Keratinocyte (primary cell): ENCODE measurements at regions not wholly inside any gene's neighbourhood (a gene's known extent, or its start where the extent isn't known, plus 50 kb on each side); places are given as distances from the start of the nearest gene placed in this dataset.

Source experiments
- DNase-seq: peaks from one replicate; pipeline ENCODE4 v3.0.0-alpha.2; 2011; ENCODE audit warnings: low read depth, missing footprints, low spot score
- FAIRE-seq: peaks from 2 replicates; lab custom pipeline; 2011; peaks lifted over from hg19 to GRCh38; lab: Jason Lieb, UNC
- H2AFZ ChIP-seq: 2 replicates; pipeline ENCODE4 v1.6.0; 2012; ENCODE audit warnings: low read length, control low read depth, inconsistent platforms; ENCODE audit not compliant: control insufficient read depth
- H3K27ac ChIP-seq: 2 replicates; pipeline ENCODE4 v1.5.1; 2011; ENCODE audit warnings: low read length; ENCODE audit not compliant: control insufficient read depth, insufficient read depth
- H3K27me3 ChIP-seq: 3 replicates; pipeline ENCODE4 v1.6.0; 2011; ENCODE audit warnings: low read length; ENCODE audit not compliant: control insufficient read depth, insufficient read depth; ENCODE audit errors: extremely low read depth
- H3K36me3 ChIP-seq, 2 experiments: 2 replicates in 1 of 2; 3 replicates in 1 of 2; pipeline ENCODE4 v1.5.1; 2011; ENCODE audit warnings: low read length in 2 of 2, mild to moderate bottlenecking in 1 of 2; ENCODE audit not compliant: control insufficient read depth in 2 of 2, insufficient read depth in 2 of 2; ENCODE audit errors: extremely low read depth in 1 of 2
- H3K4me1 ChIP-seq: 3 replicates; pipeline ENCODE4 v1.5.1; 2011; ENCODE audit warnings: low read length; ENCODE audit not compliant: control insufficient read depth, insufficient read depth; ENCODE audit errors: extremely low read depth
- H3K4me2 ChIP-seq: 3 replicates; pipeline ENCODE4 v1.6.0; 2011; ENCODE audit warnings: low read depth, low read length; ENCODE audit not compliant: control insufficient read depth, insufficient read depth; ENCODE audit errors: extremely low read depth
- H3K4me3 ChIP-seq, 3 experiments: fragments of 200-600 bp in 1 of 3; sonication (generic) in 1 of 3; 2 replicates in 2 of 3; 3 replicates in 1 of 3; pipeline ENCODE4 v1.5.1; 2011 to 2016; ENCODE audit warnings: low read length in 3 of 3, mild to moderate bottlenecking in 3 of 3, control low read depth in 2 of 3, inconsistent platforms in 1 of 3, low read depth in 1 of 3, mixed read lengths in 1 of 3, mixed run types in 1 of 3, moderate library complexity in 1 of 3; ENCODE audit not compliant: control insufficient read depth in 2 of 3, insufficient read depth in 2 of 3; ENCODE audit errors: extremely low read depth in 1 of 3
- H3K79me2 ChIP-seq: 2 replicates; pipeline ENCODE4 v1.6.0; 2012; ENCODE audit warnings: low read length; ENCODE audit not compliant: control insufficient read depth, insufficient read depth
- H3K9ac ChIP-seq: 3 replicates; pipeline ENCODE4 v1.6.0; 2011; ENCODE audit warnings: low read length; ENCODE audit not compliant: control insufficient read depth, insufficient read depth; ENCODE audit errors: extremely low read depth
- H3K9me1 ChIP-seq: 3 replicates; pipeline ENCODE4 v1.6.0; 2011; ENCODE audit warnings: low read length; ENCODE audit not compliant: control insufficient read depth, insufficient read depth; ENCODE audit errors: extremely low read depth
- H3K9me3 ChIP-seq: 2 replicates; pipeline ENCODE4 v1.5.1; 2012; ENCODE audit warnings: low read depth, low read length; ENCODE audit not compliant: control insufficient read depth
- H4K20me1 ChIP-seq: 3 replicates; pipeline ENCODE4 v1.6.0; 2011; ENCODE audit warnings: low read length; ENCODE audit not compliant: control insufficient read depth, insufficient read depth; ENCODE audit errors: extremely low read depth
- CTCF ChIP-seq, 3 experiments: IDR thresholded peaks in 1 of 3; conservative IDR thresholded peaks in 1 of 3; optimal IDR thresholded peaks in 1 of 3; 2 replicates in 2 of 3; 3 replicates in 1 of 3; pipeline versions ENCODE3 to v1.5.1; 2011; ENCODE audit warnings: low read length in 3 of 3, mild to moderate bottlenecking in 3 of 3, moderate library complexity in 2 of 3, control low read depth in 1 of 3, inconsistent platforms in 1 of 3; ENCODE audit not compliant: insufficient read depth in 2 of 3; ENCODE audit errors: extremely low read depth in 1 of 3
- EZH2 ChIP-seq: IDR thresholded peaks from one replicate; pipeline ENCODE4 v1.6.1; 2012; ENCODE audit warnings: inconsistent platforms, mild to moderate bottlenecking, low read length, moderate library complexity
- dilution Hi-C: fragments of 300-500 bp; cut with MboI; formaldehyde crosslinking; loops from one replicate; pipeline ENCODE4 v1.7.0; 2020; ENCODE audit warnings: low sequenced_read_pairs; ENCODE audit not compliant: extremely low pct_ligation_motif_present

- Histone ChIP-seq H3K9me3 (no peaks in the 10 kb centered on the region), H2AFZ (no peak overlapping the region), H3K36me3 (no peaks in the 10 kb centered on the region), H4K20me1 (no peaks in the 10 kb centered on the region), H3K4me1 (peaks cover 6% of the 10 kb centered on the region), H3K9ac (no peak overlapping the region), H3K4me2 (no peak overlapping the region), H3K27me3 (no peaks in the 10 kb centered on the region), H3K79me2 (no peaks in the 10 kb centered on the region), H3K4me3 (no peak overlapping the region), H3K9me1 (no peaks in the 10 kb centered on the region), H3K27ac (no peak overlapping the region)
- no peak for FAIRE-seq
- TF ChIP-seq EZH2 (no peak), CTCF (optimal IDR thresholded peaks at IDR 0.05 in 1 of 3, IDR thresholded peaks at IDR 0.05 in 1 of 3, conservative IDR thresholded peaks at IDR 0.05 in 1 of 3; ENCODE audit: extremely low read depth in 1 of 3, insufficient read depth in 2 of 3, low read length in 3 of 3) (no peak)
- dilution Hi-C loops = no loop called here
- DNase-seq = no peak
Observed at GRCh38 chr11:112404112-112404511, 143.5 kb upstream of the PLET1 start.

DNA sequence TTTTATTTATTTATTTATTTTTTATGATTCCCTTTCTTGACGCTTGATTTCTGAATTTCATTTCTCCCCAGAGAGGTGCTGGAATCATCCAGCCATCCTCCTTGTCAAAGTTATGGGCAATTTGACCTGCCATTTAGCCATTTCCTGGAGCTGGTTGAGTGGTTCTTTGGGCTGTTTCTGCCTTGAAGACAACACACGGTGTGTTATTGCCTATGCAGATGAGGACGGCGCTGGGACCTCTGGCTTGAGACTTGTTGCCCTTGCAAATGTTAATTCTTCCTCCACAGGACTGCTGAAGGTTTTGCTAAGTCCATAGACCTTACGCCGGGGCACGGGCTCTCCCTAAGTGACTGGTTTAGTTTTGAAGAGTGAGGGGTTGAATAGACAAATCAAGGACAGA is 147.9 kb upstream of the PLET1 start:
- Histone ChIP-seq H3K4me3 (no peak overlapping the region), H3K9ac (no peak overlapping the region), H2AFZ (no peak overlapping the region), H4K20me1 (no peaks in the 10 kb centered on the region), H3K4me2 (no peak overlapping the region), H3K9me3 (no peaks in the 10 kb centered on the region), H3K36me3 (no peaks in the 10 kb centered on the region), H3K27me3 (no peaks in the 10 kb centered on the region), H3K4me1 (no peaks in the 10 kb centered on the region), H3K9me1 (no peaks in the 10 kb centered on the region), H3K27ac (no peak overlapping the region), H3K79me2 (no peaks in the 10 kb centered on the region)
- no peak for FAIRE-seq
- no peak for DNase-seq
- TF ChIP-seq EZH2 (no peak), CTCF (optimal IDR thresholded peaks at IDR 0.05 in 1 of 3, IDR thresholded peaks at IDR 0.05 in 1 of 3, conservative IDR thresholded peaks at IDR 0.05 in 1 of 3; ENCODE audit: extremely low read depth in 1 of 3, insufficient read depth in 2 of 3, low read length in 3 of 3) (no peak)
- dilution Hi-C loops = no loop called here
